Hepatic stellate cell (primary cell): ENCODE measurements at regions not wholly inside any gene's neighbourhood (a gene's known extent, or its start where the extent isn't known, plus 50 kb on each side); places are given as distances from the start of the nearest gene placed in this dataset.
A peak's percentile ranks its signal among the peaks of the same experiment; 100 is the strongest.
"Not testable (repeated sequence)": the region's sequence is repeated elsewhere in the genome, so short reads cannot be mapped to it uniquely, and the experiment has no call there.

Experiments
- DNase-seq: peaks from one replicate; pipeline ENCODE4 v3.0.0; 2011; ENCODE audit warnings: low spot score

GRCh38 chr7:119123326-119123725 is 898.8 kb downstream of the ANKRD7 start:
- no peak for DNase-seq

- no peak for DNase-seq
Observed at GRCh38 chr7:119127706-119128105, 903.2 kb downstream of the ANKRD7 start.

- DNase-seq: no peak
Observed at GRCh38 chr7:119132436-119132835, 907.9 kb downstream of the ANKRD7 start.

GRCh38 chr7:119167431-119167830 is 942.9 kb downstream of the ANKRD7 start:
- no peak for DNase-seq

GRCh38 chr7:119172043-119172442 is 947.5 kb downstream of the ANKRD7 start:
- no peak for DNase-seq

GRCh38 chr7:119175911-119176627 is 951.6 kb downstream of the ANKRD7 start:
- peak; percentile 5 for DNase-seq

- no peak for DNase-seq
Observed at GRCh38 chr7:119177863-119178262, 953.4 kb downstream of the ANKRD7 start.

- no peak for DNase-seq
Observed at GRCh38 chr7:119184124-119184788, 959.8 kb downstream of the ANKRD7 start.

- DNase-seq: no peak
Observed at GRCh38 chr7:119196183-119196582, 971.7 kb downstream of the ANKRD7 start.

GRCh38 chr7:119197172-119197876 is 972.8 kb downstream of the ANKRD7 start:
- DNase-seq: no peak

- DNase-seq: peak; percentile 8
Observed at GRCh38 chr7:119197877-119198527, 973.5 kb downstream of the ANKRD7 start.

- DNase-seq: no peak
Observed at GRCh38 chr7:119219663-119220062, 995.2 kb downstream of the ANKRD7 start.

- no peak for DNase-seq
Observed at GRCh38 chr7:119223930-119224329, 999.4 kb downstream of the ANKRD7 start.

GRCh38 chr7:119228482-119228881 is 1004.0 kb downstream of the ANKRD7 start:
- DNase-seq: no peak

GRCh38 chr7:119232091-119232490 is 1007.6 kb downstream of the ANKRD7 start:
- DNase-seq: no peak

- DNase-seq: no peak
Observed at GRCh38 chr7:119233015-119233414, 1008.5 kb downstream of the ANKRD7 start.

- DNase-seq: no peak
Observed at GRCh38 chr7:119252962-119253361, 1020.0 kb upstream of the KCND2 start.

- no peak for DNase-seq
Observed at GRCh38 chr7:119254742-119255141, 1018.2 kb upstream of the KCND2 start.

GRCh38 chr7:119256001-119256400 is 1017.0 kb upstream of the KCND2 start:
- no peak for DNase-seq

- DNase-seq: no peak
Observed at GRCh38 chr7:119256446-119257131, 1016.4 kb upstream of the KCND2 start.

- not testable (repeated sequence) for DNase-seq
Observed at GRCh38 chr7:119266790-119267189, 1006.2 kb upstream of the KCND2 start.

GRCh38 chr7:119270045-119270464 is 1002.9 kb upstream of the KCND2 start:
- peak; percentile 9 for DNase-seq
